Ovary (tissue), 7 donors: ENCODE measurements at regions not wholly inside any gene's neighbourhood (a gene's known extent, or its start where the extent isn't known, plus 50 kb on each side); places are given as distances from the start of the nearest gene placed in this dataset.
"Not testable (repeated sequence)": the region's sequence is repeated elsewhere in the genome, so short reads cannot be mapped to it uniquely, and the experiment has no call there.

ENCODE experiments used
- DNase-seq, 5 donors: peaks; one replicate each; pipeline ENCODE4 v3.0.0-alpha.2; 2019 to 2020
- H3K27ac ChIP-seq, 2 donors: fragments of 200-600 bp; one replicate each; pipeline versions ENCODE4 v1.5.1 to v1.8.0; 2019 to 2022
- H3K27me3 ChIP-seq: fragments of 200-600 bp; one replicate; pipeline ENCODE4 v1.8.0; 2022
- H3K36me3 ChIP-seq: fragments of 200-600 bp; sonication (generic); one replicate; pipeline ENCODE4 v1.5.1; 2019
- H3K4me1 ChIP-seq: one replicate; pipeline ENCODE4 v1.8.1; 2013; ENCODE audit warnings: mild to moderate bottlenecking, moderate library complexity; ENCODE audit not compliant: insufficient read depth
- H3K4me3 ChIP-seq: fragments of 200-600 bp; sonication (generic); one replicate; pipeline ENCODE4 v1.5.1; 2017
- H3K9me3 ChIP-seq, 2 donors: fragments of 200-600 bp in 1 of 2; sonication (generic) in 1 of 2; one replicate each; pipeline versions ENCODE4 v1.5.1 to v1.8.1; 2013 to 2019; ENCODE audit warnings: mild to moderate bottlenecking in 1 of 2, moderate library complexity in 1 of 2
- CTCF ChIP-seq, 3 donors: fragments of 450-650 bp in 2 of 3; fragments of 200-600 bp in 1 of 3; IDR thresholded peaks; one replicate each; pipeline versions ENCODE4 v1.5.1 to v1.8.0; 2016 to 2022; ENCODE audit warnings: antibody characterized with exemption in 3 of 3, mild to moderate bottlenecking in 1 of 3
- EP300 ChIP-seq: sonication (generic); formaldehyde crosslinking; IDR thresholded peaks from one replicate; pipeline ENCODE4 v1.6.1; 2017; ENCODE audit warnings: antibody characterized with exemption
- POLR2A ChIP-seq: fragments of 450-650 bp; IDR thresholded peaks from one replicate; pipeline ENCODE4 v1.6.1; 2017; ENCODE audit warnings: antibody characterized with exemption, mild to moderate bottlenecking, moderate library complexity
- WGBS, 3 donors: extraction: QIAGEN DNeasy Blood & Tissue Kit in 1 of 3; methylation state at CpG; one replicate each; pipeline versions ENCODE4 v1.1.5 to v1.1.7; 2013 to 2017; 5-methylcytosine and 5-hydroxymethylcytosine counted together
- intact Hi-C, 4 donors: fragments of 100-400 bp; cut with DNase I; formaldehyde crosslinking; loops; one replicate each; pipeline versions ENCODE4 v1.11.0 to v1.15.1; 2022 to 2023
- donor health status: DM: no; HTN: no; CAD: no; lungs with moderate emphysema.
- donor health status: DM: no; HTN: no; CAD: no.
- donor health status: Bipolar disorder and iron deficiency.
- donor health status: DM: no; HTN: no; CAD: no.
- donor health status: DM: yes; HTN: yes; CAD: no.

- H3K27ac ChIP-seq: no peak overlapping the region
- H3K27me3 ChIP-seq: no peaks in the 10 kb centered on the region
- no peaks in the 10 kb centered on the region for H3K4me1 ChIP-seq
- 89 to 94% (median 92%) methylated on average over 2 of the region's 2 CpGs for WGBS, 3 donors
- H3K4me3 ChIP-seq: no peak overlapping the region
- DNase-seq: no peak
- H3K36me3 ChIP-seq: no peaks in the 10 kb centered on the region
- no peaks in the 10 kb centered on the region for H3K9me3 ChIP-seq
- intact Hi-C loops: no loop called here
- TF ChIP-seq EP300 (no peak), CTCF (IDR thresholded peaks at IDR 0.05) (no peak), POLR2A (no peak)
Measured at GRCh38 chr12:75657831-75658230, 146.4 kb upstream of the KRR1 start.

- H3K4me1 ChIP-seq, H3K27ac ChIP-seq, intact Hi-C loops, H3K36me3 ChIP-seq, H3K4me3 ChIP-seq, H3K27me3 ChIP-seq, H3K9me3 ChIP-seq, DNase-seq: not testable (repeated sequence)
- 96 to 99% (median 97%) methylated on average over 6 of the region's 6 CpGs for WGBS, 3 donors
Measured at GRCh38 chr12:75657354-75657753, 145.9 kb upstream of the KRR1 start.

GRCh38 chr12:75656648-75657047 is 145.2 kb upstream of the KRR1 start:
- no peaks in the 10 kb centered on the region for H3K9me3 ChIP-seq
- no peak overlapping the region for H3K4me3 ChIP-seq
- H3K4me1 ChIP-seq: peaks cover 2% of the 10 kb centered on the region
- intact Hi-C loops: no loop called here
- H3K27me3 ChIP-seq: no peaks in the 10 kb centered on the region
- WGBS, 3 donors: 86 to 90% (median 87%) methylated on average over 1 of the region's 1 CpG
- H3K27ac ChIP-seq: no peak overlapping the region
- no peak for DNase-seq
- TF ChIP-seq POLR2A: no peak
- no peak for TF ChIP-seq CTCF (IDR thresholded peaks at IDR 0.05)
- no peak for TF ChIP-seq EP300
- H3K36me3 ChIP-seq: no peaks in the 10 kb centered on the region

- H3K9me3 ChIP-seq: no peaks in the 10 kb centered on the region
- no peak overlapping the region for H3K4me3 ChIP-seq
- TF ChIP-seq CTCF (IDR thresholded peaks at IDR 0.05) (no peak), POLR2A (no peak), EP300 (no peak)
- intact Hi-C loops: no loop called here
- DNase-seq: no peak
- peaks cover 2% of the 10 kb centered on the region for H3K4me1 ChIP-seq
- H3K36me3 ChIP-seq: no peaks in the 10 kb centered on the region
- no peaks in the 10 kb centered on the region for H3K27me3 ChIP-seq
- H3K27ac ChIP-seq: no peak overlapping the region
Measured at GRCh38 chr12:75656210-75656609, 144.8 kb upstream of the KRR1 start.

GRCh38 chr12:75655315-75655806 is 144.0 kb upstream of the KRR1 start:
- intact Hi-C loops: no loop called here
- no peak for DNase-seq
- Histone ChIP-seq H3K27ac (no peak overlapping the region), H3K4me3 (no peak overlapping the region), H3K27me3 (no peaks in the 10 kb centered on the region), H3K36me3 (no peaks in the 10 kb centered on the region), H3K4me1 (peaks cover 2% of the 10 kb centered on the region), H3K9me3 (no peaks in the 10 kb centered on the region)
- TF ChIP-seq EP300 (no peak), POLR2A (no peak), CTCF (IDR thresholded peaks at IDR 0.05) (no peak)
- WGBS, 3 donors: 92 to 99% (median 97%) methylated on average over 4 of the region's 4 CpGs
